HUES6 (cell line): ENCODE measurements at regions not wholly inside any gene's neighbourhood (a gene's known extent, or its start where the extent isn't known, plus 50 kb on each side); places are given as distances from the start of the nearest gene placed in this dataset.

Experiments
- H3K27ac ChIP-seq: 2 replicates; pipeline ENCODE4 v1.7.0; 2013; ENCODE audit warnings: low read depth, mild to moderate bottlenecking, low read length, inconsistent platforms
- H3K27me3 ChIP-seq: 2 replicates; pipeline ENCODE4 v1.6.1; 2013; ENCODE audit warnings: low read length; ENCODE audit not compliant: control insufficient read depth, insufficient read depth
- H3K36me3 ChIP-seq: 2 replicates; pipeline ENCODE4 v1.6.1; 2013; ENCODE audit warnings: low read length; ENCODE audit not compliant: control insufficient read depth, insufficient read depth
- H3K4me1 ChIP-seq: 2 replicates; pipeline ENCODE4 v1.6.1; 2013; ENCODE audit warnings: low read length; ENCODE audit not compliant: control insufficient read depth, insufficient read depth
- H3K4me3 ChIP-seq: 2 replicates; pipeline ENCODE4 v1.5.1; 2013; ENCODE audit warnings: low read depth, low read length
- H3K9ac ChIP-seq: one replicate; pipeline ENCODE4 v1.6.1; 2013; ENCODE audit warnings: mild to moderate bottlenecking, low read length
- H3K9me3 ChIP-seq: 2 replicates; pipeline ENCODE4 v1.6.1; 2013; ENCODE audit warnings: low read depth, low read length; ENCODE audit not compliant: control insufficient read depth, insufficient read depth

- Histone ChIP-seq H3K4me3 (no peak overlapping the region), H3K9me3 (peaks cover 10% of the 10 kb centered on the region), H3K27ac (no peak overlapping the region), H3K27me3 (no peaks in the 10 kb centered on the region), H3K4me1 (no peaks in the 10 kb centered on the region), H3K36me3 (no peaks in the 10 kb centered on the region), H3K9ac (no peak overlapping the region)
Observed at GRCh38 chr2:212871597-212871996, 279.8 kb downstream of the IKZF2 start.

DNA sequence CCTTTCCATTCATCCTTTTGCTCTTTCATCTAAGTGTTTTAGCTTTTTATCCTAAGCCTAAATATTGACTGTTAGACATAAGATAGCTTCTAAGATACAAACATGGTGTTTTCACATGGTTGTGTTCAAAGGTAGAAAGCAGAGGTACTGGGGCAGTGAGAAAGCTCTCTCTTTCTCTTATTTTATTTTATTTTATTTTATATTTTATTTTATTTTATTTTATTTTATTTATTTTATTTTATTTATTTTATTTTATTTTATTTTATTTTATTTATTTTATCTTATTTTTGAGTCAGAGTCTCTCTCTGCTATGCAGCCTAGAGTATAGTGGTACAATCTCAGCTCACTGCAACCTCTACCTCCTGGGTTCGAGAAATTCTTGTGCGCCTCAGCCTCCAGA is 287.2 kb downstream of the IKZF2 start:
- Histone ChIP-seq H3K9me3 (peaks cover 22% of the 10 kb centered on the region), H3K9ac (no peak overlapping the region), H3K27me3 (no peaks in the 10 kb centered on the region), H3K27ac (no peak overlapping the region), H3K4me1 (no peaks in the 10 kb centered on the region), H3K4me3 (no peak overlapping the region), H3K36me3 (no peaks in the 10 kb centered on the region)

DNA sequence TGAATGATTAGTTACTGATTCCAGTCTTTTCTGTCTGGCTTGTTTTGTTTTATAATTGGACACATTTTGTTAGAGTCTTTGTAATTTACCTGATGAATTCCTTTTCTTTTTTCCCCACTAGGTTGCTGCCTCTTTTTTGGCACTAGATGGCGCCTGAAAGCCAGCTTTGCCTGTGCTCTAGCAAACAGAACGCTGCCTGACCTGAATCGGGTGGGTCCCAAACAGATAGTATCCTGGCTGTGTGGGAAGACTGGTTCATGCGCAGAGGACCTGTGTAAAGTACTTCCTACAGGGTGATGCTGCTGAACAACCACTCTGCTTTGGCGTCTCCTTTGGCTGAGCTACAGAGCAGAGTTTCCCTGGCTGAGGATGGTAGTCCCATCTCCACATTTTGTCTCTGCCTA is 288.2 kb downstream of the IKZF2 start:
- H3K9ac ChIP-seq, result no peak overlapping the region
- no peaks in the 10 kb centered on the region for H3K27me3 ChIP-seq
- H3K36me3 ChIP-seq, result no peaks in the 10 kb centered on the region
- peaks cover 27% of the 10 kb centered on the region for H3K9me3 ChIP-seq
- no peak overlapping the region for H3K27ac ChIP-seq
- no peak overlapping the region for H3K4me3 ChIP-seq
- H3K4me1 ChIP-seq, result no peaks in the 10 kb centered on the region

DNA sequence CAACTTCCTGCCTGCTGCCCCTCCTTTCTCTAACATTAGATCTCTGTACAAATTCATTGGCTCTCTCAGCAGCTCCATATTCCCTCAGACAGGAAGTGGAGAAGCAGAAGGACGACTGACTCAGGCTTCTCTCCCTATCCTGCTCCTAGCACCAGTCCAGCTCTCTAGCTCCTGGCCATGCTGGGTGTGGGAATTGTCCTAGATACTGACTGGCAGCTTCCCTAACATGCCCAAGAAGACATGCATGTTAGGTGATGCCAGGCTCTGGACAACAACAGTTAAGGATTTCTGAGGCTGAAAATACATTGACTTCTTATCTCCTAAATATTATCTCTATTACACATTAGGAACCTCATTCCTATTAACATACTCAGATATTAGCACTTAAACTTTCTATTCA is 292.9 kb downstream of the IKZF2 start:
- no peaks in the 10 kb centered on the region for H3K36me3 ChIP-seq
- no peak overlapping the region for H3K9ac ChIP-seq
- no peak overlapping the region for H3K27ac ChIP-seq
- H3K4me3 ChIP-seq, result no peak overlapping the region
- no peaks in the 10 kb centered on the region for H3K27me3 ChIP-seq
- peaks cover 18% of the 10 kb centered on the region for H3K9me3 ChIP-seq
- no peaks in the 10 kb centered on the region for H3K4me1 ChIP-seq

DNA sequence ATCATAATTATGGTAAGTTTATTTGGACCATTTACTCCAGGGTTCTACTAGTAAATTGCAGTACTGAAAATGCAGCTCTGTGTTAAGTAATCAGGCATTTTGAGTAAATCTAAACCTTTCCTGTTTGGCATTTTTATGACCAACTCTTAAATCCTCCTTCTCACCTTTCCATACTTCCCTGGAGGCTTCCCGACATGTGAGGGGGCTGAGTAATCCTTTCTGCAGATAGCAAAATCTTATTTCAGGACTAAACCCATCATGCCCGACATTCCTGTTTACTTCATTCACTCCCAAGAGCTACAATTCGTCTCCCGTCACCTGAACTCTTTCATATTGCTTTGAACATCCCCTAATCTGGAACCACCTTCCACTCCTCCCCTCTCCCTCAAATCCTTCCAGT is 296.6 kb downstream of the IKZF2 start:
- Histone ChIP-seq H3K36me3 (no peaks in the 10 kb centered on the region), H3K4me3 (no peak overlapping the region), H3K9me3 (peaks cover 5% of the 10 kb centered on the region; the same call in 1 of the 2 replicates), H3K27ac (no peak overlapping the region), H3K4me1 (no peaks in the 10 kb centered on the region), H3K9ac (no peak overlapping the region), H3K27me3 (no peaks in the 10 kb centered on the region)

DNA sequence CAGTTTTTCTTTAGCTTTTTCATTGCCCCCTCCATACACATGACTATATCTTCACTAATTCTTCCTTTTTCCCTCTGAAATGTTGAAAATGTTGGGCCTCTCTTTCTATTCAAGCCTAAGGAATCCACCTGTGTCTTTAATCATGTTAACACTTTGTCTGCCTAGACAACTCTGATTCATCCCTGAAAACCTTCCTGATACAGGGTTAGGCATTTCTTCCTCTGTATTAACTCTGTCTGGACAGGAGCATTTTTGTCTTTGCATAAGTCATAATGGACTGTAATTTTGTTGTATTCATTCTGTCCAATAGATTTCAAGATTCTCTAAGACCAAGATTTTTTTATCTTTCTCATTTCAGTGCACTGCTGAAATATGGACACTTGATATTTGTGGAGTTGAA is 297.3 kb downstream of the IKZF2 start:
- Histone ChIP-seq H3K36me3 (no peaks in the 10 kb centered on the region), H3K9me3 (peaks cover 5% of the 10 kb centered on the region; the same call in 1 of the 2 replicates), H3K9ac (no peak overlapping the region), H3K4me1 (no peaks in the 10 kb centered on the region), H3K27ac (no peak overlapping the region), H3K4me3 (no peak overlapping the region), H3K27me3 (no peaks in the 10 kb centered on the region)

- Histone ChIP-seq H3K36me3 (no peaks in the 10 kb centered on the region), H3K4me1 (no peaks in the 10 kb centered on the region), H3K9me3 (no peaks in the 10 kb centered on the region), H3K9ac (no peak overlapping the region), H3K4me3 (no peak overlapping the region), H3K27me3 (no peaks in the 10 kb centered on the region), H3K27ac (no peak overlapping the region)
Observed at GRCh38 chr2:212845941-212846340, 305.5 kb downstream of the IKZF2 start.

DNA sequence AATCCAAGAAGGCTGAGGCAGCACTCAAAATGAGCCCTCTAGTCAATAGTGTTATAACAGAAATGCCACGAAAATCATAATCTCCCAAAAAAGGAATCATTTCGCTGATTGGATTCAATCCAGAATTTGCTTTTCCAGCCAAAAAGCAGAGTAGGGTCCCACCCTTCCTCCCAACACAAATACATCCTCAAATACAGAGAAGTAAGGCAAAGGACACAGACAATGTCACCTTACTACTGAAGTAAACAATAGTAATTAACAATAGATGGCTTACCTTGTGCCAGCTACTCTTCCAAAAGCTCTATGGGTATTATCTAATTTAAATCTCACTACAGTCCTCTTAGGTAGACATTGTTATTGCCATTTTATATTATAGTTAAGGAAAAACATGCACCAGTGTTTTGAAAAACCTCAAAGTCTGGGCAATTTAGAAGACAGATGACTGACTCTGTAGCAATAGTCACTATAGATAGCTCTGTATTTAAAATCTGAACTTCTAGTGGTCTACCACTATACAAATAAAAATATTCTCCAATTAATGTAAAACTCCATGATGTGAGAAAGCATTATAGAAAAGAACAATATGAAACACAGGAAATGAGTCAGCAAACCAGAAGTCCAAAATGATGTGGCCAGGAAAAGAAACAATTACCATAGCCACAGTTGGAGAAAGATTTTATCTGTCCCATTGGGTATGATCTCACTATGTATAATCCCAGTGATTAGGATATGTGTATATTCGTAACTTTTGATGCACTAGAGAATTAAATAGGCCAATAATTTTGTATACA is 305.0 kb upstream of the ERBB4 start:
- Histone ChIP-seq H3K9ac (no peak overlapping the region), H3K27ac (no peak overlapping the region), H3K4me1 (no peaks in the 10 kb centered on the region), H3K9me3 (no peaks in the 10 kb centered on the region), H3K36me3 (no peaks in the 10 kb centered on the region), H3K27me3 (no peaks in the 10 kb centered on the region), H3K4me3 (no peak overlapping the region)

GRCh38 chr2:212842544-212843185 is 304.1 kb upstream of the ERBB4 start:
- Histone ChIP-seq H3K4me3 (no peak overlapping the region), H3K36me3 (no peaks in the 10 kb centered on the region), H3K27me3 (no peaks in the 10 kb centered on the region), H3K9ac (no peak overlapping the region), H3K27ac (no peak overlapping the region), H3K9me3 (no peaks in the 10 kb centered on the region), H3K4me1 (no peaks in the 10 kb centered on the region)

DNA sequence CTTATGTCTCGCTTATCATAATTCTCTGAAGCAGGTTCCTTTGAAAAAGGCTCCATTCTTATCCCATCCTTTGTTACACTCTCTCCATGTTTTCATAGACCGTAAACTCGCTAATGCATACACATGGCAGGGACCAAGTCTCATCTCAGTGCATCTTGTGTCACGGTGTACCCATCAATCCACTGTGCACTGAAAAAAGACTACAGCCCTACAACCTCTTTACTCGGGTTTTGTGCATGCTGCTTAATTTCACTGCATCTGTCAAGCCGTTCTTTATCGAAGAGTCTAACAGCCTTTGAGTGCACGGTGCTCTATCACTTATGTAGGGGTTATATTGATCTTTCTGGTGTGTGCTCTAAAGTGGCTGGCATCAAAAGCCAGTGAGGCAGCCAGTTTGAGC is 302.9 kb upstream of the ERBB4 start:
- no peak overlapping the region for H3K4me3 ChIP-seq
- H3K9ac ChIP-seq, result no peak overlapping the region
- H3K27me3 ChIP-seq, result no peaks in the 10 kb centered on the region
- H3K9me3 ChIP-seq, result no peaks in the 10 kb centered on the region
- no peak overlapping the region for H3K27ac ChIP-seq
- no peaks in the 10 kb centered on the region for H3K36me3 ChIP-seq
- no peaks in the 10 kb centered on the region for H3K4me1 ChIP-seq
